Umbilical cord (tissue), 1 donor: ENCODE measurements at regions not wholly inside any gene's neighbourhood (a gene's known extent, or its start where the extent isn't known, plus 50 kb on each side); places are given as distances from the start of the nearest gene placed in this dataset.

Experiments used
- DNase-seq: peaks from one replicate; pipeline ENCODE4 v3.0.0-alpha.2; 2015; ENCODE audit warnings: low spot score

- DNase-seq: no peak
Measured at GRCh38 chr17:69883120-69883519, 191.9 kb upstream of the KCNJ16 start.

GRCh38 chr17:69884356-69884755, 190.7 kb upstream of the KCNJ16 start:
- no peak for DNase-seq

- no peak for DNase-seq
Measured at GRCh38 chr17:69884846-69885245, 190.2 kb upstream of the KCNJ16 start.

- DNase-seq: no peak
Measured at GRCh38 chr17:69898601-69899000, 176.4 kb upstream of the KCNJ16 start.

- DNase-seq: no peak
Measured at GRCh38 chr17:69900101-69900500, 174.9 kb upstream of the KCNJ16 start.

GRCh38 chr17:69900829-69901228, 174.2 kb upstream of the KCNJ16 start:
- DNase-seq: no peak

- no peak for DNase-seq
Measured at GRCh38 chr17:69906306-69906705, 168.7 kb upstream of the KCNJ16 start.

- no peak for DNase-seq
Measured at GRCh38 chr17:69907132-69907847, 167.7 kb upstream of the KCNJ16 start.

- no peak for DNase-seq
Measured at GRCh38 chr17:69908626-69909368, 166.2 kb upstream of the KCNJ16 start.

- DNase-seq: no peak
Measured at GRCh38 chr17:69909389-69909788, 165.6 kb upstream of the KCNJ16 start.

GRCh38 chr17:69912805-69913204, 162.2 kb upstream of the KCNJ16 start:
- no peak for DNase-seq

GRCh38 chr17:69913216-69913615, 161.8 kb upstream of the KCNJ16 start:
- DNase-seq: no peak

- no peak for DNase-seq
Measured at GRCh38 chr17:69913616-69914015, 161.4 kb upstream of the KCNJ16 start.

- DNase-seq: no peak
Measured at GRCh38 chr17:69914520-69914919, 160.5 kb upstream of the KCNJ16 start.

- DNase-seq: no peak
Measured at GRCh38 chr17:69916761-69917160, 158.3 kb upstream of the KCNJ16 start.

GRCh38 chr17:69918164-69918563, 156.9 kb upstream of the KCNJ16 start:
- DNase-seq: no peak

GRCh38 chr17:69919789-69920188, 155.2 kb upstream of the KCNJ16 start:
- no peak for DNase-seq

- no peak for DNase-seq
Measured at GRCh38 chr17:69921046-69921445, 154.0 kb upstream of the KCNJ16 start.

GRCh38 chr17:69928611-69929010, 146.4 kb upstream of the KCNJ16 start:
- no peak for DNase-seq

- no peak for DNase-seq
Measured at GRCh38 chr17:69936996-69937395, 138.0 kb upstream of the KCNJ16 start.

GRCh38 chr17:69943058-69943457, 132.0 kb upstream of the KCNJ16 start:
- DNase-seq: no peak

- no peak for DNase-seq
Measured at GRCh38 chr17:69944406-69944805, 130.6 kb upstream of the KCNJ16 start.

- peak; percentile 50 for DNase-seq
Measured at GRCh38 chr17:69945698-69946185, 129.3 kb upstream of the KCNJ16 start.
